ENCODE measurements at regions not wholly inside any gene's neighbourhood (a gene's known extent, or its start where the extent isn't known, plus 50 kb on each side); places are given as distances from the start of the nearest gene placed in this dataset.

DNA sequence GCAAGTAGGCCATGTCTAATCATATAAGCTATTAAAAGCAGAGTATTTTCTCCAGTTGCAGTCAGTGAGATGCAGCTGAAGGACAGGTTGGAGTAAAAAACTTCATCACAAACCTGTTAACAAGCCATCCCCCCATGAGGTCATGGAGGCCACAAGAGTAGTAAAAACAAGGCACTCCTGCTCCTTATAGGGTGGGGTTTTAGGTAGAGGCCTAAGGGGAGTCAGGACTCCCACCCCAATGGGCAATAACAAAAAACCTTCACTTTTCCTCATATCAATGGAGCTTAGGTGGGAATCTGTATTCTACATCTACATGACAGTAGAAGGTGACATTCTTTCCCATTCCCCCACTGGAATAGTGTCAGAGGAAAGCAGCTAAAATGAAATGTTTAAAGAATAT, 428.1 kb upstream of the KHDRBS2 start:
- no peak for TF ChIP-seq FOXM1 (IDR thresholded peaks at IDR 0.05; ENCODE audit: borderline replicate concordance)
- TF ChIP-seq SP1 (IDR thresholded peaks at IDR 0.05), result no peak
- TF ChIP-seq ELF4 (IDR thresholded peaks at IDR 0.05), result no peak
- no peak for TF ChIP-seq FOXK2 (IDR thresholded peaks at IDR 0.05)
- TF ChIP-seq L3MBTL2 (conservative IDR thresholded peaks at IDR 0.05), result no peak
- TF ChIP-seq LEF1 (IDR thresholded peaks at IDR 0.05; ENCODE audit: borderline replicate concordance), result no peak
- TF ChIP-seq TARDBP (IDR thresholded peaks at IDR 0.05), result no peak
- no peak for TF ChIP-seq NFRKB (IDR thresholded peaks at IDR 0.05)
- TF ChIP-seq, protein P1, sequence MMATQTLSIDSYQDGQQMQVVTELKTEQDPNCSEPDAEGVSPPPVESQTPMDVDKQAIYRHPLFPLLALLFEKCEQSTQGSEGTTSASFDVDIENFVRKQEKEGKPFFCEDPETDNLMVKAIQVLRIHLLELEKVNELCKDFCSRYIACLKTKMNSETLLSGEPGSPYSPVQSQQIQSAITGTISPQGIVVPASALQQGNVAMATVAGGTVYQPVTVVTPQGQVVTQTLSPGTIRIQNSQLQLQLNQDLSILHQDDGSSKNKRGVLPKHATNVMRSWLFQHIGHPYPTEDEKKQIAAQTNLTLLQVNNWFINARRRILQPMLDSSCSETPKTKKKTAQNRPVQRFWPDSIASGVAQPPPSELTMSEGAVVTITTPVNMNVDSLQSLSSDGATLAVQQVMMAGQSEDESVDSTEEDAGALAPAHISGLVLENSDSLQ (IDR thresholded peaks at IDR 0.05), result no peak
- TF ChIP-seq ARNT (IDR thresholded peaks at IDR 0.05), result no peak
- no peak for TF ChIP-seq SUZ12 (IDR thresholded peaks at IDR 0.05)
